ENCODE measurements at regions not wholly inside any gene's neighbourhood (a gene's known extent, or its start where the extent isn't known, plus 50 kb on each side); places are given as distances from the start of the nearest gene placed in this dataset.
A peak's percentile ranks its signal among the peaks of the same experiment; 100 is the strongest.
"Not testable (repeated sequence)": the region's sequence is repeated elsewhere in the genome, so short reads cannot be mapped to it uniquely, and the experiment has no call there.

DNA sequence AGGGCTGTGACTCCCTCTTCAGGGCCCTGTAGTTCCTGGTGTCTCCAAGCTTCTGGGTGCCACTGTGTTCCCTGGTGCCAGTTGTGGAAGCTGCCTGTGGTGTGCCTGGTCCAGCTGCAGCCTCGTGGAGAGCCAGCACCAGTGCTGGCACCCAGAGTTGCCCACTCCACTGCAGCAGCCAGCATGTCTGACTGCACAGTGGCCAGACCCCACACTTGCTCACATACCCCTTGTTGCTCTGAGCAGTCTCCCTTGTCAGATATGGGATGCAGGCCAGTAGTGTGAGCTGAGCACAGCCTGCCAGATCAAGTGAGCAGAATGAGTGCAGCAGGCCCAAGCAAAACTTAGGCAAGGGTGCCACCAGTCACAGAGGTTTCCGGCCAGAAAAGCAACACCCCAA is 108.6 kb downstream of the ZMAT1 start:
- H3K27ac ChIP-seq, result no peak overlapping the region
- H3K9me3 ChIP-seq, result peaks cover 0 to under 1% of the 10 kb centered on the region in 2 donors
- no peaks in the 10 kb centered on the region for H3K4me1 ChIP-seq
- no peaks in the 10 kb centered on the region for H3K27me3 ChIP-seq
- DNase-seq (ENCODE audit: low spot score), result no peak
- no peak for TF ChIP-seq CTCF (IDR thresholded peaks at IDR 0.05)
- no peak overlapping the region for H3K4me3 ChIP-seq
- H3K36me3 ChIP-seq, result no peaks in the 10 kb centered on the region

- not testable (repeated sequence) for H3K27me3 ChIP-seq; DNase-seq (ENCODE audit: low spot score); H3K4me3 ChIP-seq; H3K36me3 ChIP-seq; H3K4me1 ChIP-seq; H3K27ac ChIP-seq
- H3K9me3 ChIP-seq, result peaks cover 0 to 14% of the 10 kb centered on the region in 2 donors
Observed at GRCh38 chrX:101817739-101818138, 114.1 kb downstream of the ZMAT1 start.

DNA sequence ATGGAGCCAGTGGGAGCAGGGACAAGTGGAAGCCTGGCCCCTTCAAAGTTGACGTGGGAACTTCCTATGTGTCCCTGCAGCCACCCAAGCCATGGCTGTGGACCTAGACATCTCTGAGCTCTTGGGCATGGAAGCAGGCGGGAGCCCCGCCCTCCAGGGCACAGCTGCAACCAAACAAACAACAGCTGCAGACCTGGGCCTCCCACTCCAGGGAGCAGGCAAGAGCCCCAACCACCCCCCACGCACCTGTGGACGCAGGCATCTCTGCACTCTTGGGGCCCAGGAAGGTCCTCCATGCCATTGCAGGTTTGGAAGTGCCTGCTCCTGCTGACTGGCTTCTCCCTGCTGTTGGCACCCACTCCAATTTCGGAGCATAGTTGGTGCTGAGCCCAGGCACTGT is 118.6 kb downstream of the ZMAT1 start:
- no peaks in the 10 kb centered on the region for H3K27me3 ChIP-seq
- no peak overlapping the region for H3K27ac ChIP-seq
- no peak overlapping the region for H3K4me3 ChIP-seq
- no peaks in the 10 kb centered on the region for H3K4me1 ChIP-seq
- no peaks in the 10 kb centered on the region for H3K36me3 ChIP-seq
- TF ChIP-seq CTCF (IDR thresholded peaks at IDR 0.05), result no peak
- peaks cover 0 to 13% of the 10 kb centered on the region in 2 donors for H3K9me3 ChIP-seq
- DNase-seq (ENCODE audit: low spot score), result no peak

DNA sequence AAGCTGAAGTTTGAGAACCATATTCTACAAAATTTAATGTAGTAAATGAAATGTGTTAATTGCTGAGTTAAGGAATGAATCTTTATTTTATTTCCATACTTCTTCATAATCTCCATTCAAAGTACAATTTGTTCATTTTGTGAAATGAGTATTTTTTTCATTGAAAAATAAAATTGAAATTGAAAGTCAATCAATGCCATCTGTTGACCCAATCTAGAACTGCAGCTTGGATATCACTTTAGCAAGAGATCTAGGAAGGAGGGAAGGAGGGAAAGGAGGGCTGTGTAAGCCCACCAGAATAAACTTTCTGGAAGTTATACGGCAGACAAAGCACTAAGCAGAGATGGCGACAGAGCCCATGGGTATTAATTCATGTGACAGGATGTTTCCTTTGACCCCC is 128.4 kb downstream of the ZMAT1 start:
- Histone ChIP-seq H3K4me3 (no peak overlapping the region), H3K4me1 (no peaks in the 10 kb centered on the region), H3K27me3 (no peaks in the 10 kb centered on the region), H3K9me3 (peaks cover 0 to 6% of the 10 kb centered on the region in 2 donors), H3K27ac (no peak overlapping the region), H3K36me3 (no peaks in the 10 kb centered on the region)
- DNase-seq (ENCODE audit: low spot score), result no peak
- TF ChIP-seq CTCF (IDR thresholded peaks at IDR 0.05), result peak; percentile 21 to 59

DNA sequence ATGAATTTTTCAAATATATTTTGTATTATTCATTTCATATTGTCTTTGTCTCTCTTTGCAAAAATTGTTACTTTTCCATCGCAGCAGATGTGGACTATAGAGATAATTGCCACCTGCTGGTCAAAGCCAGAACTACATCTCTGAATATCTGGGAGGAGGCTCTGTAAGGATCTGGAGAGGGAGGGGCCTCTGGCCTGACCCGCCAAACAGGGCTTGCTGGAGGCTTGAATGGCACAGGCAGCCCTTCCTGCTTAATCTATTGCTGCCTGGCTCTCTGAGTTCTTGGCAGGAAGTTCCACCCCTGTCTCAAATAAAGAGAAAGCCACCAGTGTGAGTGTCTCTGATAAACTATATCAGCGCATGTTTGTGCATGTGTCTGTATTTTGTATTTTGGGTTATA is 132.4 kb downstream of the ZMAT1 start:
- no peaks in the 10 kb centered on the region for H3K9me3 ChIP-seq
- H3K36me3 ChIP-seq, result no peaks in the 10 kb centered on the region
- no peak overlapping the region for H3K4me3 ChIP-seq
- H3K27me3 ChIP-seq, result no peaks in the 10 kb centered on the region
- no peak overlapping the region for H3K27ac ChIP-seq
- H3K4me1 ChIP-seq, result no peaks in the 10 kb centered on the region
- peak; percentile 79 to 83 for TF ChIP-seq CTCF (IDR thresholded peaks at IDR 0.05)
- DNase-seq (ENCODE audit: low spot score), result peak; percentile 89

- no peaks in the 10 kb centered on the region for H3K4me1 ChIP-seq
- no peaks in the 10 kb centered on the region for H3K9me3 ChIP-seq
- no peak for TF ChIP-seq CTCF (IDR thresholded peaks at IDR 0.05)
- H3K36me3 ChIP-seq, result no peaks in the 10 kb centered on the region
- DNase-seq (ENCODE audit: low spot score), result no peak
- no peaks in the 10 kb centered on the region for H3K27me3 ChIP-seq
- no peak overlapping the region for H3K27ac ChIP-seq
- H3K4me3 ChIP-seq, result no peak overlapping the region
Observed at GRCh38 chrX:101787934-101788333, 128.3 kb upstream of the ARMCX2 start.
